GM12892 (cell line): ENCODE measurements at regions not wholly inside any gene's neighbourhood (a gene's known extent, or its start where the extent isn't known, plus 50 kb on each side); places are given as distances from the start of the nearest gene placed in this dataset.

ENCODE experiments used
- DNase-seq: peaks from one replicate; pipeline ENCODE4 v3.0.0; 2011; ENCODE audit not compliant: insufficient read length
- FAIRE-seq: peaks from 2 replicates; lab custom pipeline; 2011; peaks lifted over from hg19 to GRCh38; lab: Jason Lieb, UNC
- POLR2A ChIP-seq: IDR thresholded peaks from 2 replicates; pipeline ENCODE4 v1.6.1; 2011; ENCODE audit warnings: low read depth, low read length, control low read depth
- POLR2AphosphoS5 ChIP-seq: IDR thresholded peaks from 2 replicates; pipeline ENCODE4 v1.6.1; 2011; ENCODE audit warnings: low read depth, low read length, control low read depth
- TAF1 ChIP-seq: IDR thresholded peaks from 2 replicates; pipeline ENCODE4 v1.6.1; 2011; ENCODE audit warnings: low read depth, mild to moderate bottlenecking, control low read depth, low read length, borderline replicate concordance

GRCh38 chr4:58075724-58076123 lies 965.5 kb upstream of the IGFBP7 start:
- no peak for FAIRE-seq
- no peak for TF ChIP-seq POLR2AphosphoS5
- no peak for TF ChIP-seq POLR2A
- TF ChIP-seq TAF1 = no peak

GRCh38 chr4:58074382-58074781 lies 964.2 kb upstream of the IGFBP7 start:
- TF ChIP-seq TAF1 (no peak), POLR2AphosphoS5 (no peak), POLR2A (no peak)
- DNase-seq (no peak), FAIRE-seq (no peak)

More at GRCh38 chr4:58075724-58076123, 965.5 kb upstream of the IGFBP7 start:
- DNase-seq = no peak

GRCh38 chr4:58070726-58071125 lies 960.5 kb upstream of the IGFBP7 start:
- no peak for TF ChIP-seq POLR2A
- no peak for TF ChIP-seq TAF1
- no peak for TF ChIP-seq POLR2AphosphoS5
- no peak for FAIRE-seq

GRCh38 chr4:58064653-58065052 lies 954.5 kb upstream of the IGFBP7 start:
- TF ChIP-seq POLR2AphosphoS5 (no peak), TAF1 (no peak), POLR2A (no peak)
- DNase-seq = no peak
- no peak for FAIRE-seq

More at GRCh38 chr4:58070726-58071125, 960.5 kb upstream of the IGFBP7 start:
- no peak for DNase-seq

DNA sequence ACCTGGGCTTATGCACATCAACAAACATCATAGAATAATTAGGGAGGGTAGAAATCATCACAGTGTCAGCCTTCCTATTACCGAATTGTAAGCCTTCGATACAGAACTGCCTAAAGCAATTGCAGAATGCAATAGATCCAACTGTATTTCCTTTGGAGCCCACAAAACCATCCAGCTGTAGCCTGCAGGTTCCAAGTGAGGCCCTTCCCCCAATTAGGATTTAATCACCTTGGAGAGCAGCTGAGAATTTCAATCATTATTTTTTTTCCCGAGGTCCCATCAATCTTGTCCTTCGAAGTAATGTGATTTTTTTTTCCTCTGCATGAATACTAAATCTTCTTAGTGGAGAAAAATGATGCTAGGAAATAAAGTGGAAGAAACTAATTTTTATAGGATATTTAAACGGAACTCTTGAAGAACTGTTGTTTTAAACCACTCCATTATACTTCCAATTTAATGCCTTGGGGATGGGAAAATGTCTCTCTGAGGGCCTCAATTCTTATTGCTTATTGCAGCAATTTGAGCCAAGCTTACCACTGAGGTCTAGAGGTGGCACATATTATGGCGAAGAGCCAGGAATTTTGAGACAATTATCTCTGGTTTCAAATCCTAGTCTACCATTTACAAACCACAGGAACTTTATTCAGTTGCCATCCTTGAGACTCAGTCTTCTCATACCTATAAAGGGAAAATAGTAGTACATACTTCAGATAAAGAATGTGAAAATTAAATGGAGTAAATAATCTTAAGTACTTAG lies 953.4 kb upstream of the IGFBP7 start:
- no peak for DNase-seq
- TF ChIP-seq POLR2AphosphoS5 (no peak), POLR2A (no peak), TAF1 (no peak)
- no peak for FAIRE-seq

GRCh38 chr4:58061967-58062366 lies 951.8 kb upstream of the IGFBP7 start:
- TF ChIP-seq POLR2A = no peak
- FAIRE-seq (no peak), DNase-seq (no peak)

DNA sequence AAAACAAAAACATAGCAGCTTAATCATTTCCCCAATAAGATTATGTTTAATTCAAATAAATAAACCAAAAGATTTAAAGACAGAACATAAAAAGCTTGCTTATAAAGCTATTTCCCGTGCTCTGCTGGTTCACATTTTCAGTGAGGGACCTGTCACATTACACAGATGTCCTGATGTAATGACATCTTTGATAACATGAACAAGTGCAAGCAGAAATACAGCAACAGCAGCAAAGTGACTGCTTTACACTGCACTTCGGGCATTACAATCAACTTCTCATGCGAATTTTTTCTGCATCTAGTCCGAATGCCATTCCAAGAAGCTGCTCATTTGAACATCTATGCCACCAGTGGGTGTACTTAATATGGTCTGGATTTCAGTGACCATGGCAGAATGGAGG lies 940.3 kb upstream of the IGFBP7 start:
- TF ChIP-seq TAF1 (no peak), POLR2A (no peak), POLR2AphosphoS5 (no peak)
- no peak for DNase-seq
- no peak for FAIRE-seq

DNA sequence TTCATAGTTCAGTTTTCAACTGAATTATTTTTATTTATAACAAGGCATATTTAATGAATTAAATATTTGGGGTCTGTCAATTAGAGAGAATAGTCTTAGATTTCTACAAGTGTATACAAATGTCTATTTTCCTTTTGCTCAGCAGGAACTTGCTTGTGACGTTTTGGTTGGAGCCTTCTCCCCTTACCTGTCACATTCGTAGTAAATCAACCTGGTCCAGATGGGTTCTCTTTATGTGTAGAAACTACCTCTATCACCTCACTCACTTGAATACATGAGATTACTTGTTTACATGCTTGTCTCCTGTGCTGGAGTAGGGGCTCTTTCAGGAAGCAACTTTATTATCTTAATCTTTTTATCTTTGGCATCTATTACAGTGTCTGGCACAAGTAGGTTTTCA lies 938.3 kb upstream of the IGFBP7 start:
- FAIRE-seq (no peak), DNase-seq (no peak)
- no peak for TF ChIP-seq POLR2AphosphoS5
- TF ChIP-seq POLR2A = no peak
- no peak for TF ChIP-seq TAF1

DNA sequence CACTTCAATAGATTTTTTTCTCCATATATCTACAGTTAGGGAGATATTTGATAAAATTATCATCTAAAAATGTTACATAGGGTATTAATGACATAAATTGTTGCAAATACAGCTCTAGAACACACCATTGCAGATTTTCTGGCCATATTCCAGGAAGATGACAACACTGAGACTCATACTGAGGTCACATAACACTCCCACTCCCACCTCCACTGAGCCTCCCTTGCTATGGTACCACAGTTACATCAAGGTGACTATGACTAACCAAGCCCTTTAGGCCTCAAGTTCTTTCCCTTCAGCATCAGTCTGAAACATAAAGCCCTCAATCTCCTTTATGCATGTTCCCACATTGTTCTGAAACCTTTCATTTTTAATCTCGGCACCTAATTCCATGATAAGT lies 932.0 kb upstream of the IGFBP7 start:
- FAIRE-seq (no peak), DNase-seq (no peak)
- TF ChIP-seq POLR2A (no peak), POLR2AphosphoS5 (no peak), TAF1 (no peak)

DNA sequence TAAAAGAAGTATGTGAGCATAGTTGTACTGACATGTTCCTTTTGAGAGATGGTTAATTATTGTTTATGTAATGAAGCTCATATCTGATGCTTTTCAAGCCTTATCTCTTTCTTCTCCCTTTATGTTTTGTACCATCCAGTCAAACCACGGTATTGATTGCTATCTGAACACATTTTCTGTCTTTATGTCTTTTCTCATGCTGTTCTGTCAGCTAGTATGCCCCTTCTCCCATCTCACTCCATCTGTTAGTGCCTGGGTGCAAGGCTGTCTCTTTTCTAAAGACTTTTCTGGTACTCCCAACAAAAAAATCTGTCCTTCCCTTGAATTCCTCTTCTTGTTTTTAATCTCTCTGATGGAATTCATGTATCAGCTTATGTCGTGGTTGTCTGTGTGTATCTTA lies 883.8 kb upstream of the IGFBP7 start:
- no peak for DNase-seq
- TF ChIP-seq POLR2AphosphoS5 (no peak), POLR2A (no peak), TAF1 (no peak)
- no peak for FAIRE-seq

GRCh38 chr4:57989430-57989829 lies 879.2 kb upstream of the IGFBP7 start:
- FAIRE-seq = no peak
- DNase-seq = no peak

GRCh38 chr4:57985161-57985560 lies 875.0 kb upstream of the IGFBP7 start:
- FAIRE-seq (no peak), DNase-seq (no peak)
- no peak for TF ChIP-seq TAF1
- TF ChIP-seq POLR2AphosphoS5 = no peak
- TF ChIP-seq POLR2A = no peak

More at GRCh38 chr4:57989430-57989829, 879.2 kb upstream of the IGFBP7 start:
- no peak for TF ChIP-seq TAF1
- TF ChIP-seq POLR2AphosphoS5 = no peak
